Retina (tissue), 1 donor: ENCODE measurements at regions not wholly inside any gene's neighbourhood (a gene's known extent, or its start where the extent isn't known, plus 50 kb on each side); places are given as distances from the start of the nearest gene placed in this dataset.

Experiments used
- DNase-seq: peaks from one replicate; pipeline ENCODE4 v3.0.0-alpha.2; 2016

GRCh38 chr10:124263726-124264125, 155.0 kb downstream of the OAT start:
- DNase-seq, result no peak

GRCh38 chr10:124262971-124263370, 155.8 kb downstream of the OAT start:
- DNase-seq, result no peak

DNA sequence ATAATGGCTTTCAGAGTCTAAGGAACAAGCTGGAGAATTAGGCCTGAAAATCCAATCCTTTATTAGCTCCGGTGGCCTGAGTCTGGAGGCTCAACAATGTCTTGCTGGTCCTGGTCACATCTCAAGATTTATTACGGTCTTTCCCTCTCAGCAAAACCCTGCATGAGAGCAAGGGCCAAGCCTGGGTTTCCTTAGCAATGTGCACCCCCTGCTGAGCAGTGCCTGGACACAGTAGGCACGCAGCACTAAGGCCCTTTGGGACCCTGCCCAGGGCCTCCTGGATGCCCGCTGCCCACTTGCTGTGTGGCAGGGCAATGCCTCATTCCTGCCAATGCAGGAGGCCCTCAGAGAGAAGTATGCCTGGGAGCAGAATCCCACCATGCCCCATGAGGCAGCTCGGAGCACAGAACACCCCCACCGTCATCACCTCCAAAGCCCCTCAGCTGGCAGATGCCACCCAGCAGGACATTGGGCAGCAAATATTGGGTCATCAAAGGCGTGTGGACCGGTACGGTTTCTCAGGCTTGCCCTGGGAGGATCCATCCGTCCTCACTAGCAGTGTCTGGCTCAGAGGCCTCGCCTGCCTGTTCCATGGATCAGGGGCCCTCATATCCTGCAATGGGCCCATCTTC, 156.4 kb downstream of the OAT start:
- DNase-seq, result no peak

DNA sequence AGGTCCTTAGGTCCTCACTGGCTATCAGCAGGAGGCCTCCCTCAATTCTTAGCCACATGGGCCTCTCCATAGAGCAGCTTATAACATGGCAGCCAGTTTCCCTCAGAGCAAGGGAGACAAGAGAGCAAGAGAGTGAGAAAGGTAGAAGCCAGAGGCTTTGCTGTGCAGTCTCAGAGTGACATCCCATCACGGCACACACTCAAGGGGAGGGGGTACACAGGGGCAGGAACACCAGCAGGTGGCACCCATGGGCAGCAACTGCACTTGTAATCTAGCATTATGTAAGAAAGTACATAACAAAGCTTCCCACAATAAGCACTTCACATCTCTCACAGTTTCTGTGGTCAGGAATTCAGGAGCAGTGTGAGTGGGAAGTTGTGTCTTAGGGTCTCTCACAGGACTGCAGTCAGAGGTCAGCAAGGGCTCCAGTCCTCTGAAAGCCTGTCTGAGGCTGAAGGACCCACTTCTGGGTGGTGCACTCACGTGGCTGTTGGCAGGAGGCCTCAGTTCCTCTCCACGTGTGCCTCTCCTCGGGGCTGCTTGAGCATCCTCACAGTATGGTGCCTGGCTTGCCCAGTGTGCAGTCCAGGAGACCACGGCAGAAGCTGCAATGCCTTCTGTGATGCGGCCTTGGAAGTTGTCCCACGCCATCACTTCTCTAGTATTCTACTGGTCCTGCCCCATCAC, 159.4 kb downstream of the OAT start:
- DNase-seq, result no peak

DNA sequence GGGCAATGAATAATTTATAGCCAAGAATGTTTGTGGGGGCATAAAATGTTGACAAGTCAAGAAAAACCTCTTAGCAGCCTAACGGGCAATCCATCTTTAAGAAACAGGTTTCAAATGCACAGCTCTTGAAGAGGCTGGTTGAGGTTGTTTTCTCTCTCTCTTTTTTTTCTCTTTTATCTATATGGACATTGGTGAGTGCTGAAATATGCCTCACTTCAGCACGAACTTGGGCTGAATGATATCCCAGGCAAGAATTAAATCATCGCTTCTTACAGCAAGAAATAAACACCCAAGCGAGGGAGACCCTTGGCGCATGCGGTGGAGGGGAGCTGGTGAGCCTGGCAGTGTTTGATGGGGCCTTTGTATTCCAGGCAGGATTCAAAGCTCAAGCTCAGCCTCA, 160.9 kb downstream of the OAT start:
- DNase-seq, result no peak

GRCh38 chr10:124256151-124256550, 162.6 kb downstream of the OAT start:
- no peak for DNase-seq

DNA sequence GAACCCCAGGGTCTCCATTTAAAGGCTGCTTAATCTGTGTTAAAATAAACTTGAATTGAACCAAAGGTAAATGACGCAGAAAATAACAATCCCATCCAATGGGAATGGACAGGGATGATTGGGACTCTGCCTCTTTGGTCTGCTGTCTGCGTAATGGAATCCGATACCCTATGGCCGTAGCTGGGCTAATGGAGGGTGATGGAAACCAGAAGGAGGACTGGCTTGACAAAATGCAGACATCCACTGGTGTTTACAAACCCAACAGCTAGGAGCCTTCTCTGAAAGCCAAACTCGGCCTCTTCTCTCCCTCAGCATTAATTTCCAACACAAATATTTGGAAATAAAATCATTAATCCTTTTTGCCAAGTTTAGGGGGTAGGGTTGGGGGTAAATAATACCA, 162.2 kb upstream of the CHST15 start:
- DNase-seq, result no peak

DNA sequence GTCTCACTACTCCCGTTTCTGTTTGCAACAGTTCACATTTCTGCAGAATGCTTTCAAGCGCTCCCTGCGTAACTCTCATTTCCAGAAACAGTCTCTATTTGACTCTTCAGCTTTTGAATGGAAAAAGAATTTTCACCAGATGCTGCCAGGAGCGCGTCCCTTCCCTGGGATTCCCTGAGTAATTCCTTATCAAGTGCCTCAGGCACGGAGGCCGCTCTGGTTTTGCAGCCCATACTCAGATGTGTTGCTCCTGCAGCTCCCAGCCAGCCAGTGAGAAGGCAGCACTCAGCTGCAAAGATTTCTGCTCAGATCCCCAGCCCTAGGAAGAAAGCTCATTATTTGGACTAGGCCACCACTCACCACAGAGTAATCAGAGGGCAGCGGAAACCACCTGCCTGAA, 161.1 kb upstream of the CHST15 start:
- DNase-seq, result no peak

DNA sequence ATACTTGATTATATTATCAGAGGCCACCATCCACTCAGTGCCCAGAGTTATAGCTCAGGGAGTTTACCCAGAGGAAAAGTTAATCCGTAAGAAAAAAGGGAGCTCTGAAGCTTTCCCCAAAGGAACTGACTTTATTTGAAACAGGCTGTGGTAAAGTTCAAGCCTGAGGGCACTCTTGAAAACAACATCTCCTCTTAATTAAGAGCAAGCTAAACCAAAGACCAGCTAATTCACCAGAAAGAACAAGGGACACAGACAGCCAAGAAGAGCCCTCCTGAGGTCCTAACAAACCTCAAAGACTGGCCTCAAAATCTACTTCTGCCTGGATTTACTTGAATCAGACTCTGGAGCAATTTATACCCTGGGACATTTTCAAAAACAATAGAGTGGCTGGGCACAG, 159.6 kb upstream of the CHST15 start:
- no peak for DNase-seq

GRCh38 chr10:124252097-124252715, 158.8 kb upstream of the CHST15 start:
- DNase-seq, result no peak

GRCh38 chr10:124251317-124252065, 158.1 kb upstream of the CHST15 start:
- no peak for DNase-seq

GRCh38 chr10:124250506-124250905, 157.1 kb upstream of the CHST15 start:
- no peak for DNase-seq

DNA sequence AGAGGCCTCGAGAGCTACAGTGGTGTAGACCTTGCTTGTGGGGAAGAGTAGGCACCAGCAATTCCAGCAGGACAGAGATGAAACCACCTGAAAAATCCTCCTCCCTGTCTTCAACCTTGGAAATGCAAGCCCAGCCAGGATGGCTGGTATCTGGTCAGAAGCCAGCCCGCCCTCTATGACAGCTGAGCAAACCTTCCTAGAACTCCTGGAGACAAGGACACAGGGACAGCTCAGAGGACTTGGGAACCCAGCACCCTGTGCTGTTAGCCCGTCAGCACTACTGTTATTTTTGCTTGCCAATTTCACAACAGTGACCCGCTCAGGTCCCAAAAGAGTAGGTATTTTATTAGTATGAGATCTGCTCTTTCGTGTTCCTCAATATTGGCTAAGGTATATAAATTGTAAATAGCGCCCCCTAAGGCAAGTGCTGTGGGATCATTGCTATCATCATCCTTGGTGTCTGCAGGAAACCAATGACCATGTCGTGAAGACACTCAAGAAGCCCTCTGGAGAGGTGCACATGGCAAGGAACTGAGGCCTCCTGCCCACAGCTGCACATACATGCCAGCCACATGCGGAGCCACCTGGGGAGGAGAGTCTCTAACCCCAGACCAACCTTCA, 156.5 kb upstream of the CHST15 start:
- no peak for DNase-seq

GRCh38 chr10:124249196-124249595, 155.8 kb upstream of the CHST15 start:
- DNase-seq, result no peak

DNA sequence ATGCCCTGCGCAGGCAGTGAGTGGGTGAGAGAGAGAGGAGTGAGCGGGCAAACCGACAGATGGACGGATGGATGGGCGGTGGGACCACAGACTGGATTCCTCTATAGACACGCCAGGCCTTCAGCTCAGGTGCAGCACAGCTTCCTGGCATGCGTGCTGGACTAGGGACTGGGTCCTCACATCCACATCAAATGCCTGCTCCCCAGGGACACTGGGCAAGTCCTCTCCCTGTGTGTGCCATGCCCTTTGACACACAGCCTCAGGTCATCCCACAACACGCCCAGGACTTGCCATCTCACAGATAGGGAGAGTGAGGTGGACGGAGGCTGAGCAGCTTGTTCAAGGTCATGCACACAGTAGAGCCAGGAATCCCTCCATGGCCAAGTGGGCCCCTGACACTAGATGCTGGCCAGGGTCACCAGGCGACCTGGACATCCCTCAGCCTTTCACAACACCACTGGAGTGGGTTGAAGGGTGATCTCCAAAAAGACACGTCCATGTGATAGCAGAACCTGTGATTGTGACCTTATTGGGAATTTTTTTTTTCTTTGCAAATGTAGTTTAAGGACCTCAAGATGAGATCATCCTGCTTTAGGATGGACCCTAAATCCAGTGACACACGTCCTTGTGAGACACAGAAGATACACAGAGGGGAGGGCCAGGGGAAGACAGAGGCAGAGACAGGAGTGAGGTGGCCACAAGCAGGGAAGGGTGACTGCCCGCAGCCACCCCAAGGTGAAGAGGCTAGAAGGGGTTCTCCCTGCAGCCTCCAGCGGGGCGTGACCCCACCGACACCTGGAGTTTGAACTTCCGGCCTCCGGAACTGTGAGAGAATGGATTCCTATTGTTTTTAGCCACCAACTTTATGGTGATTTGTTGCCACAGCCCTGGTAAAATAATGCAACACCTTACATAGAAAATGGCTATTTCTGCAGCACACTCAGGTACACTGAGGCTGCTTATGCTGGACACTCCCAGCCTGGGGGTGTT, 155.0 kb upstream of the CHST15 start:
- DNase-seq, result no peak

GRCh38 chr10:124245806-124246440, 152.5 kb upstream of the CHST15 start:
- DNase-seq, result no peak

DNA sequence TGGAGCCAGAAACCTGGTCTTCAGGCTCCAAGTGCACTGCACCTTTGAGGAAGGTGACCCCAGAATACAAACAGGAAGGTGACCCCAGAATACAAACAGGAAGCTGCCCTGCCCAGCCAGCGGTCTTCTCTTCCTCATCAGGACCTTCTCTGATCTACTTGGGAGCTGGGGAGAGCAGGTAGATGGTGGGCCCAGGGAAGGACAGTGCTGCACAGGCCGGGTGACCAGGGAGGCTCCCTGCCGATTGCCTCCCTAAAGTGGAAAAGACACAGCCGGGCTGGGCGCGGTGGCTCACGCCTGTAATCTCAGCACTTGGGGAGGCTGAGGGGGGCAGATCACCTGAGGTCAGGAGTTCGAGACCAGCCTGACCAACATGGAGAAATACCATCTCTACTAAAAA, 151.8 kb upstream of the CHST15 start:
- DNase-seq, result no peak

DNA sequence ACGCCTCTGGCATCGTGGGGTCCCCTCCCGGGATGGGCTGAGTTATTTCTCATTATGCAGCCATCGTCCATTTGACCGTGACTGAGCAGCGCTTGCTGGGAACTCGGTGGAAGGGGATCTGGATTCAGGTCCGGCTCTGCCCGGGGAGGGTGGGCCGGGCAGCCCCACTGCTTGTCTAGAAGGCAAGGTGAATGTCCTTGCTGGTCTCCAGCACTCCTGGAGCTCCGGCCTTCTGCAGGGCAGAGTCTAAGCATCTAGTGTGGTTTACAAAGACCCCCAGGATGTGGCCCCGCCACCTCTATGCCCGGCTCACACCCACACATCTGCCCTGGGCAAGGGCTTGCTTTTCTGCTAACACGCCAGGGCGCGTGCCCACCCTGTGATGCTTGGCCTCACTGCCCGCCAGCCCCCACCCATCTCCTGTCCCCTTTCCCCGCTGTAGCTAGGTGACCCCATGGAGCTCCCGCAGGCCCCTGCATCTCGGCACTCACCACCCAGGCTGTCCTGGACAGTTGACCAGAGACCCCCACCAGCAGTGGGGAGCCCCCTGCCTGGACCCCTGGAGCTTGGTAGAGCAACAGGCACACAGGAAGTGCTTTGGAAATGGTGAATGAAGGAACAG, 151.0 kb upstream of the CHST15 start:
- DNase-seq, result no peak

- no peak for DNase-seq
Observed at GRCh38 chr10:124243702-124244121, 150.3 kb upstream of the CHST15 start.

DNA sequence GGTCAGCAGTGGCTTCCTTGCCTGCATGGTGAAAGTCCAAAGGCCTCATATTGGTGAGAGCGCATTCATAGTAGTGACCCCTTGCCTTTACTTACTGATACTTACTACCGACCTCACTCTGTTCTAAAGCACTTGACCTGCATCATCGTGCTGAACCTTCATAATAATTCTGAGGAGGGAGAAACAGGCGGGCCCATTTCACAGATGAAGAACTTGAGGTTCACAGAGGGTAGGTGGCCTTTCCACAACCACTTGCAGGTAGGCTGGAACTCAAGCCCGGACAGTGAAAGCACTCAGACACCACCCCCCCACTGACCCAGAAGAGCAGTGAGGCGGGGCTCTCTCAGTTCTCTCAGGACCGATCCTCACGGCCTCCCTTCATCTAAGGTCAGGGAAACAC, 149.4 kb upstream of the CHST15 start:
- no peak for DNase-seq

GRCh38 chr10:124242365-124242764, 149.0 kb upstream of the CHST15 start:
- DNase-seq, result no peak
